Activated naive CD4-positive, alpha-beta T cell treated with anti-CD3 and anti-CD28 coated beads, Interleukin-2, amount 10 ng/mL, durations not matched to agents 7 days and 5 days (primary cell): ENCODE measurements at regions not wholly inside any gene's neighbourhood (a gene's known extent, or its start where the extent isn't known, plus 50 kb on each side); places are given as distances from the start of the nearest gene placed in this dataset.
A peak's percentile ranks its signal among the peaks of the same experiment; 100 is the strongest.

Source experiments
- CTCF ChIA-PET: fragments of 350-600 bp; sonication (Branson Sonifier 250); formaldehyde crosslinking; loops from one replicate; lab custom pipeline; 2021; ENCODE audit warnings: antibody characterized with exemption; lab: Charles Lee
- DNase-seq: peaks from one replicate; pipeline ENCODE4 v3.0.0-alpha.2; 2020
- H3K27ac Mint-ChIP-seq: one replicate; pipeline ENCODE4 v1.8.0; 2021; ENCODE audit warnings: mild to moderate bottlenecking, moderate library complexity, mixed read lengths
- H3K27me3 Mint-ChIP-seq: one replicate; pipeline ENCODE4 v1.8.0; 2021; ENCODE audit warnings: mild to moderate bottlenecking, mixed read lengths
- H3K36me3 Mint-ChIP-seq: one replicate; pipeline ENCODE4 v1.8.0; 2021; ENCODE audit warnings: mixed read lengths
- H3K4me1 Mint-ChIP-seq: one replicate; pipeline ENCODE4 v1.8.0; 2021; ENCODE audit warnings: mixed read lengths
- H3K4me3 Mint-ChIP-seq: one replicate; pipeline ENCODE4 v1.8.0; 2021; ENCODE audit warnings: mild to moderate bottlenecking, moderate library complexity, mixed read lengths
- H3K9me3 Mint-ChIP-seq: one replicate; pipeline ENCODE4 v1.8.0; 2021; ENCODE audit warnings: mixed read lengths

DNA sequence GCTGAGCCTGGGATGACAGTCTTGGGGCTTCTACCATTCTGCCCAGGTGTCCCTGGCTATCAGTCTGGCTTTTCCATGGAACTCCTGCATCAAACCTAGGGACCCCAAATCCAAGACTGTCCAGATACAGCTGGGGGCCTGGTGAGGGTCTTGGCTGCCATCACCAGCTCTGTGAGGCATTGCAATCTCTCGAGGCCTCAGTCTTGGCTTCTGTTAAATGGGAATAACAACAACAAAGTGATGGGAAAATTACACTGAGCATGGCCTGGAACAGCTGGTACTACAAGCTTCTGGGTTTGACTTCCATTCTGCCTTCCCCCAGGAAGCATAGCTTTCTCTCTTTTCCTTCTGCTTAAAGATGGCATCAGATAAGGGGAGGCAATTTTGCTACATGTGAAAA is 50.0 kb upstream of the LCTL start:
- H3K4me3 Mint-ChIP-seq, result no peak overlapping the region
- H3K4me1 Mint-ChIP-seq, result peaks cover 27% of the 10 kb centered on the region
- peaks cover 41% of the 10 kb centered on the region for H3K27me3 Mint-ChIP-seq
- H3K36me3 Mint-ChIP-seq, result peaks cover 9% of the 10 kb centered on the region
- CTCF ChIA-PET, result interaction anchor here (1.1 to 3.4 kb wide), 3 partner anchors 235 to 248 kb away, joined by 3 to 16 read pairs (median 5); no protein-coding TSS in a partner anchor
- no peak overlapping the region for H3K27ac Mint-ChIP-seq
- peaks cover 2% of the 10 kb centered on the region for H3K9me3 Mint-ChIP-seq
- DNase-seq, result no peak

DNA sequence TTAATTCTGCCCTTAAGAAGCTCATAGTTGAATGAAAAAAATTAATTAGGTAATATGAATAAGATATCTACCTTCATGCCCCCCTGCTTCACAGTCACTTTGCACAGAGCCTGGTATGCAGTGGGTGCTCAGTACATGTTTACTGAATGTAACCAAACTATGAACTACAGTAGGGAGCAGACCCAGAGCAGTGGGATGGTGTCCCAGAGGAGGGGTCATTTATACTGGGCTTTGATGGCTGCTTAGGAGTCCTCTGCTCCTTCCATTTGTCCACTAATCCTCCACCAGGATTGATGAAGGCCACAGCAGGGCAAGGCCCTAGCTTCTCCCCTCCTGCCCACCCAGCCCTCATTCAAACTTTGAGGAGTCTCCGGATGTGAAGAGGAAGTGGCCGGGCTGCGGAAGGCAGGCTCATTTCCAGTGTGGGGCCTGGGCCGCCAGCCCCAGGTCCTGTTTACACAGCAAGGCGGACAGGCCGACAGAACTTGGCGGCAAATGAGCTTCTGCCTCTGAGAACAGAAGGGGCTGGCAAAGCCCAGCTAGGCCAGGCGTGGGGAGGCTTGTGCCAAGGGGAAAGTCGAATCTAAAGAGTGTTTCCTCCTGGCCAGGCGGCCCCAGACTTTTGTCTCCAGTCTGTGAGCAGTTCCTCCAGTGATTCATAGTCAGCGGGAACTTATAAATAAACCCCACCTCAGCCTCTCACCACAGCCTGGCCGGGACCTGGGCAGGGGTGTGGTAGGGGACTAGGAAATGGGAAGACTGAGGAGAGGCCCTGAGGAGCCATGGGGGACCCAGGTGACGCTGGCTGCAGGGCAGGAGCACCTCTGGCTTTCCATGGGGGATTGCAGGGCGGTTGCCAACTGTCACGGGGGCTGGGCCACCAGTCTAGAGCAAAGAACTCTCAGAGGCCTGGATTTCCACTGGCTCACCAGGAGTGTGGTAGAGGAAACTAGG is 51.6 kb upstream of the LCTL start:
- H3K27ac Mint-ChIP-seq, result no peak overlapping the region
- CTCF ChIA-PET, result interaction anchor here (0.9 to 1.3 kb wide), 2 partner anchors 156 to 234 kb away, joined by 4 to 9 read pairs; no protein-coding TSS in a partner anchor
- peaks cover 2% of the 10 kb centered on the region for H3K9me3 Mint-ChIP-seq
- H3K4me1 Mint-ChIP-seq, result peaks cover 27% of the 10 kb centered on the region
- peaks cover 51% of the 10 kb centered on the region for H3K27me3 Mint-ChIP-seq
- H3K36me3 Mint-ChIP-seq, result peaks cover 9% of the 10 kb centered on the region
- no peak for DNase-seq
- no peak overlapping the region for H3K4me3 Mint-ChIP-seq

DNA sequence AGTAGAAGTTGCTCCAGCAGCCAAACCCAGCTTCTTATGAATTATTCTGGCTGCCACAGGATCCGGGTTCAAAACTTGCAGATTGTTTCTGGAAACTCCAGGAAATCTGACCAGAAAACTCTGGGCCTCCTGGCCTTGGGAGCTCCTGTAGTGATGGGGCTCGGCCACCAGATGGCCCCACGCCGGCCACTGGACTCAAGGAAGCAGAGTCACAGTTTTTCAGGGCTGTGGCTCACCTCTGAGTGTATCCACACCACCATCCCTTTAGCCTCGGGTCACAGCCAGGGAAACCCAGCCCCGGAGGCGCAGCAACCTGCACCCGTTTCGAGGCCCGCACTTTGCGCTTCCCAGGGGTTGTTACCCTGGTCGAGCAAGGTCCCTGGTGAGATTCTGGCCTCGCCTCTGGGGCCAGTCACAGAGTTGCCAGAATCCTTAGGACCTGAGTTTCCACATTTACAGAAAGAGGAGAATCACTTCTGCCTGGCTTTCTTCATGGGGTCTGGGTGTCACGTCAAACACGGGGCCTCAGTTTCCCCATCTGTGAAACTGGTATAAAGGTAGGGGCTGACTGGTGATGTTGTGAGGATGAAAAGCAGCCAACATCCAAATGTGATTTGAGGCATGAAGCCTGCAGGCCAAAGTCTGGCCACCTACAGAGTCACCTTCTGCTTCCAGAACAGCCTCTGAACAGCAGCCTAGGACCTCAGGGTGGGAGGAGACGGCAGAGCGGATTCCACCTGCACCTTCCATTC is 53.5 kb upstream of the LCTL start:
- Mint-ChIP-seq H3K4me3 (no peak overlapping the region), H3K9me3 (no peaks in the 10 kb centered on the region), H3K27me3 (peaks cover 61% of the 10 kb centered on the region), H3K36me3 (no peaks in the 10 kb centered on the region), H3K27ac (no peak overlapping the region), H3K4me1 (peaks cover 12% of the 10 kb centered on the region)
- CTCF ChIA-PET, result interaction anchor here (0.6 to 2.0 kb wide), 34 partner anchors 9 to 243 kb away, joined by 3 to 35 read pairs (median 4); no protein-coding TSS in a partner anchor
- peak; percentile 65 for DNase-seq

DNA sequence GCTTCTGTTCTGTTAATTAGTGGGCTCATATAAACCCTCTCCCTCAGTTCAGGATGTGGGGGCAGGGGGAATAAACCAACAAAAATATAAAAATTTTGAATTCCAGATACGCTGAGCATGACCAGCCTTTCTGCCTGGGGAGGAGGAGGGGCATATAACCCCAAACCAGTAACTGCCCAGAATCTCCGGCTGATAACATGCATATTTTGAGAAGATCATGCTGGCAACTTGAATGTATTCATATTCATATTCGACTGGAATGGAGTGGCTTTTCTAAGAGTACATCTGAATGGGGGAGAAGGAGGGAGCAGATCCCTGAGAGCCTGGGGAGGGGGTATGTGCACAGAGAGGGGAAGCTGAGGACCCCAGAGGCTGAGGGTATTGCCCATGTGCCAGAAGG is 54.5 kb upstream of the LCTL start:
- CTCF ChIA-PET, result interaction anchor here (1.0 to 2.0 kb wide), 3 partner anchors 151 to 232 kb away, joined by 3 to 9 read pairs (median 7); no protein-coding TSS in a partner anchor
- Mint-ChIP-seq H3K27ac (no peak overlapping the region), H3K27me3 (peaks cover 60% of the 10 kb centered on the region), H3K36me3 (no peaks in the 10 kb centered on the region), H3K4me1 (peaks cover 5% of the 10 kb centered on the region), H3K9me3 (no peaks in the 10 kb centered on the region), H3K4me3 (no peak overlapping the region)
- no peak for DNase-seq

DNA sequence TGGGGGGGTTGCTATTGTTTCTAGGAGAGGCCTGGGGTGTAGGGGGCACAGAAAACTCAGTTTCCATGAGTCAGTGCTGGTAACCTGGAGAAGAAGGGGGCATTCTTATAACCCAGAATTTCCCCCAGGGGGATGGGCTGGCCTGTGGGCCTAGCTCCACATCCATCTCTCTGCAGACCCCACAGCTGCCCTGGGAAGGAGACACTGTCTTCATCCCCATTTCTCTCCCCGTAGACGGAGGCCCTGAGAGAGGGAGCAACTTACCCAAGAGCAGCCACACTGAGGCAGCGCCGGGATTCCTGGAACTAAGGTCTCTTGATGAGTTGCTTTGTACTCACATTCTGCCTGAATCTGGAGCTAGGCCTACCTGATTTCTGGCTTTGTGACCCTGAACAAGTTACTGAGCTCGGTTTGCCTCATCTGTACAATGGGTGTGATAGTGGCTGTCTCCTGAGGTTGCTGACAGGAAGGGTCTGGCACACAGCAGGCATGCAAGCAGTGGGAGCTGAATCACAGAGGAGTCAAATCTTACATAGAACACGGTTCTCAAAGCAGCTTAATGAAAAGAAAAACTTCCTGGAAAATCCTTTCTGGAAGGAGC is 55.0 kb upstream of the LCTL start:
- H3K4me1 Mint-ChIP-seq, result peaks cover 5% of the 10 kb centered on the region
- H3K4me3 Mint-ChIP-seq, result no peak overlapping the region

DNA sequence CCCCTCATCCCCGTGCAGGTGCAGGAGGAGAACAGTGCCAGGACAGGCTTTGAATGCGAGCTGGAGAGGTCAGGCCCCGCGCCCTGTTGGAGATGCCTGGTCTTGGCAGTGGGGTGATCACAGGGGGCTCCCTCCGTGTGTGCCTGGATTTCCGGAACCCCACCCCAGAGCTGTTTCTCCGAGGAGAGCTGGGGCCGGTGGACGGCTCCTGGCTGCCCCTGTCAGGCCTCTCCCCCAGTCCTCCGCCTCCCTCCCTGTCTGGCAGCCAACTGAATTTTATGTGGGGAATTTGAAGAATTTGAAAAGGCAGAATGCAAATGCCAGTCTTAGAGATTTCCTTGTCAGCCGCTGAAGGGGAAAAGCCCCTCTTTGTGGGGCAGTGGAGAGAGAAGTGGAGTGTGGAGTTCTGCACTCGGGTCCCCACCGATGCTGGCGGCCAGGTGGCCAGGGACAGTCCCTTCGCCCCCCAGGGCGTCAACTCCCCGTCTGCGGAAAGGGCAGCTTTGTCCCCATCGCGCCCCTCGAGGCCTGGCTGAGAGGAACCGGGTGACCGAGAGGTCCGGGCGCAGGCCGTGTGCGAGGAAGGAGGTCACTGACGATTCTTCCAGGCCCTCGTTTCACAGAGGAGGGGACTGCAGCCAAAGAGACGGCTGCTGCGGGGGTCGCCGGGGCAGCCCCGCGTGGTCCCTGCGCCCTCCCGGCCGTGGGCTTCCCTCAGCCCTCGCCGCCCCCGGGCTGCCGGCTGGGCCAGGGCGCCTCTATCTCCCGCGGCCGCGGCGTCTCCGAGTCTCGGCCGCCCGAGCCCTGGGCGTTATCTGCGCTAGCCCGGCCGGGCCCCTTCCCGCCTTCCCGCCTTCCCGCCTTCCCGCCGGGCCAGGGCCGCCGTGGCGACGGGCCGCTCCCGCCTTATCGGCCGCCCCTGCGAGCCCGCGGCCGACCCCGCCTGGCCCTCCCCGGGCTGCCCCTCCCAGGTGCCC is 56.0 kb upstream of the LCTL start:
- CTCF ChIA-PET, result interaction anchor here (0.8 to 1.4 kb wide), 3 partner anchors 76 to 230 kb away, joined by 3 to 9 read pairs (median 3); no protein-coding TSS in a partner anchor
- peaks cover 5% of the 10 kb centered on the region for H3K4me1 Mint-ChIP-seq
- no peak overlapping the region for H3K27ac Mint-ChIP-seq
- no peaks in the 10 kb centered on the region for H3K9me3 Mint-ChIP-seq
- no peak for DNase-seq
- H3K36me3 Mint-ChIP-seq, result no peaks in the 10 kb centered on the region
- H3K27me3 Mint-ChIP-seq, result peaks cover 61% of the 10 kb centered on the region
- H3K4me3 Mint-ChIP-seq, result no peak overlapping the region

More for the DNA sequence above, 55.0 kb upstream of the LCTL start:
- Mint-ChIP-seq H3K9me3 (no peaks in the 10 kb centered on the region), H3K36me3 (no peaks in the 10 kb centered on the region), H3K27ac (no peak overlapping the region), H3K27me3 (peaks cover 59% of the 10 kb centered on the region)
- CTCF ChIA-PET, result interaction anchor here (0.8 to 1.4 kb wide), 3 partner anchors 77 to 231 kb away, joined by 3 to 9 read pairs (median 3); no protein-coding TSS in a partner anchor
- no peak for DNase-seq

DNA sequence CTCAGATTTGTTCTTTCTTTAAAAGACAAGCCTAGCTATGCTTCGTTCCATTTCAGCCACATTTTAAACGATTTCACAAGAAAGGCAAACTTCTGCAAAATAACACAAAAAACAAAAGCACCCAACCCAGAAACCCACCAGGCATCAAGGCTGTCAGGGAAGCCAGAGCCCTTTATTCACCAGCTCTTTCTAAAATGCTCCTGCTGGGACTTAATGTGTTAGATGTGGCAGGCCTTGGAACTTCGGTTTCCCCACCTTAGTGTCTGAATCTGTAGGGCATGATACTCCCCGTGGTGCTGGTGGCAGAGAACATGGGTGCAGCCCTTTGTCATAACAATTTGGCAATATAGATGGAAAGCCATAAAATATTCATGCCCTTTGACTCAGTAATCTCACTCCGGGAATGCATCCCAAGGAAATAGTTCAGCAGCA is 56.8 kb upstream of the LCTL start:
- no peaks in the 10 kb centered on the region for H3K36me3 Mint-ChIP-seq
- peaks cover 58% of the 10 kb centered on the region for H3K27me3 Mint-ChIP-seq
- no peak overlapping the region for H3K27ac Mint-ChIP-seq
- CTCF ChIA-PET, result no interaction called here
- DNase-seq, result no peak
- no peaks in the 10 kb centered on the region for H3K9me3 Mint-ChIP-seq
- H3K4me3 Mint-ChIP-seq, result no peak overlapping the region
- H3K4me1 Mint-ChIP-seq, result no peaks in the 10 kb centered on the region

DNA sequence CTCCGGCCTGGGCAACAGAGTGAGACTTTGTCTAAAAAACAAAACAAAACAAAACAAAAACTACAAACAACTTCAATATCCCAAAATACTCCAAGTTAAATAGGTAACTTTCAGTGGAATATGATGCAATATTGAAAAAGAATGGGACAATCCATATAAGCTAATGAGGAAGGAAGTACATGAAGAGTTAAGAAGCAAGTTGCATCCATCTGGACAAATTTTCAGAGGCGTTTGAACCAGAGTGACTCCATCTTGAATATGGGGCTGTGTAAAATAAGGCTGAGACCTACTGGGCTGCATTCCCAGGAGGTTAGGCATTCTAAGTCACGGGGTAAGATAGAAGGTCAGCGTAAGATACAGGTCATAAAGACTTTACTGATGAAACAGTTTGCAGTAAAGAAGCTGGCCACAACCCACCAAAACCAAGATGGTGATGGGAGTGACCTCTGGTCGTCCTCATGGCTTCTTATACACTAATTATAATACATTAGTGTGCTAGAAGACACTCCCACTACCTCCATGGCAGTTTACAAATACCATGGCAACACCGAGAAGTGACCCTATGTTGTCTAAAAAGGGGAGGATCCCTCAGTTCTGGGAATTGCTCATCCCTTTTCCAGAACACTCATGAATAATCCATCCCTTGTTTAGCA is 58.1 kb upstream of the LCTL start:
- Mint-ChIP-seq H3K9me3 (no peaks in the 10 kb centered on the region), H3K4me3 (no peak overlapping the region), H3K36me3 (no peaks in the 10 kb centered on the region), H3K4me1 (no peaks in the 10 kb centered on the region), H3K27me3 (peaks cover 55% of the 10 kb centered on the region), H3K27ac (no peak overlapping the region)
- CTCF ChIA-PET, result interaction anchor here (1.4 kb wide), 1 partner anchor 228 kb away, joined by 3 read pairs; no protein-coding TSS in a partner anchor
- DNase-seq, result no peak

DNA sequence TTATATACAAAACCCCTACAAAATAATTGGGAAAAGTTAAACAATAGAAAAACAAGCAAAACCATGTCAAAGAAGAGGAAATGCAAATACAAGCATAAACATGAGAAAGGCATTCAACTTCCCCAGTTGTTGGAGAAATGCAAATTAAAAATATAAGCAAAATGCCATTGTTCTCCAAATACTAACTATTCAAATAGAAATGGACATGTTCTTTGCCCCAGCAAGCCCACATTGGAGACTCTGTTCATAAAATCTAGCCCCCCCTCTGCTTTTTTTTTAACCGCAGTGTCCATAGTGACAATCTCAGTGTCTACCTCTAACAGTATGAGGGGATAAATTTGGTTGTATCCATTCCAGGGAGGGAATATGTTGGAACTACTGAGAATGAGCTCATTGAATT is 59.7 kb upstream of the LCTL start:
- Mint-ChIP-seq H3K27ac (no peak overlapping the region), H3K4me1 (no peaks in the 10 kb centered on the region), H3K4me3 (no peak overlapping the region), H3K9me3 (no peaks in the 10 kb centered on the region), H3K27me3 (peaks cover 49% of the 10 kb centered on the region), H3K36me3 (no peaks in the 10 kb centered on the region)
- CTCF ChIA-PET, result no interaction called here
- DNase-seq, result no peak

DNA sequence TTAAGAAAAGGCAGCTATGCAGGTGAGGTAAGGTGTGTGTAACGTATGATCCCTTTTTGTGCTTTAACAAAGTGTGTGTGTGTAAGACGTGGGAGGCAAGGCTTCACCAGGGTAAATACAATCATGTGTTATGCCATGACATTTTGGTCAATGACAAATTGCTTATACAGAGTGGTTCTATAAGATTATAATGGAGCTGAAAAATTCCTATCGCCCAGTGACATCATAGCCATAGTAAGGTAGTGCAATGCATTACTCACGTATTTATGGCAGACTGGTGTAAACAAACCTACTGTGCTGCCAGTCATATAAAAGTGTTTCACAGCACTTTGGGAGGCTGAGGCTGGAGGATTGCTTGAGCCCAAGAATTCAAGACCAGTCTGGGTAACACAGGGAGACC is 60.2 kb upstream of the LCTL start:
- no peak for DNase-seq
- H3K27ac Mint-ChIP-seq, result no peak overlapping the region
- H3K4me1 Mint-ChIP-seq, result no peaks in the 10 kb centered on the region
- no peaks in the 10 kb centered on the region for H3K9me3 Mint-ChIP-seq
- no peaks in the 10 kb centered on the region for H3K36me3 Mint-ChIP-seq
- no peak overlapping the region for H3K4me3 Mint-ChIP-seq
- H3K27me3 Mint-ChIP-seq, result peaks cover 44% of the 10 kb centered on the region
- CTCF ChIA-PET, result no interaction called here

DNA sequence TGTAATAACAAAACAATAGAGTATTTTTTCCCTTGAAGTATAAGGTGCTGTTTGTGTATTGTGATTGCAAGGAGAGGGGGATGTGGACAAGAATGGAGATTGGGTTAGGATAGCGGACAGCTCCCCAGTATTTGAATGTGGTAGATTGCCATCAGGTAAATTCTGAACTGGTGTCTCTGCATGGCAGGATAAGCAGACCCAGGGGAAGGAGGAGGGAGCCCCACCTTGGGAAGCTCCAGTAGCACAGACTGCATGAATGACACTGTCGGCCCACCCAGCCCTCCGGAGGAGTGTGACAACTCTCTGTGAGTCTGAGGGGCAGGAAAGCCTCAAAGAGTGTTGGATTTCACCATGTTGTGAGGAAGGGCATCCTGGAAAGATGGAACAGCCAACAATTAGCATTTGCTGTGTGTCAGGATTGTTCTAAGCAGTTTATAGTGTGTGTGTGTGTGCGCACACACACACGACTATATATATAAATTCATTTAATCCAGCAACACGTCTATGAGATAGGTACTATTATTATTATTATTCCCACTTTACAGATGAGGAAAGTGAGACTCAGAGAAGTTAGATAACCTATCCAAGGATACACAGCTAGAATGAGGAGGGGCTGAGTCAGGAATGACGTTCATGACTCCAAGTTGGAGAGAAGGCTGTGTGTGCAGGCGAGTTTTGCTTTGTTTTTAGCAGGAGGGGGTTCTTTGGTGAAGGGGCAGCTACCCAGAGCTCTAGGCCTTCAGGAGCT is 63.4 kb upstream of the LCTL start:
- Mint-ChIP-seq H3K27me3 (peaks cover 40% of the 10 kb centered on the region), H3K36me3 (no peaks in the 10 kb centered on the region), H3K9me3 (no peaks in the 10 kb centered on the region), H3K4me1 (no peaks in the 10 kb centered on the region), H3K4me3 (no peak overlapping the region), H3K27ac (no peak overlapping the region)
- no peak for DNase-seq
- CTCF ChIA-PET, result interaction anchor here (0.9 to 1.5 kb wide), 2 partner anchors 10 to 222 kb away, joined by 4 to 5 read pairs; no protein-coding TSS in a partner anchor
